Right lobe of liver (tissue), 4 donors: ENCODE measurements at regions not wholly inside any gene's neighbourhood (a gene's known extent, or its start where the extent isn't known, plus 50 kb on each side); places are given as distances from the start of the nearest gene placed in this dataset.

Experiments used
- CTCF ChIP-seq, 4 donors: fragments of 200-600 bp in 3 of 4; fragments of 450-650 bp in 1 of 4; IDR thresholded peaks; one replicate each; pipeline versions ENCODE4 v1.5.1 to v1.8.0; 2016 to 2022; ENCODE audit warnings: antibody characterized with exemption in 4 of 4, mild to moderate bottlenecking in 2 of 4
- POLR2A ChIP-seq: fragments of 450-650 bp; IDR thresholded peaks from one replicate; pipeline ENCODE4 v1.6.1; 2017; ENCODE audit warnings: antibody characterized with exemption, mild to moderate bottlenecking
- donor health status: DM: no; HTN: no; CAD: no.
- donor health status: DM: no; HTN: no; CAD: no.
- donor health status: DM: no; HTN: yes; CAD: no.

GRCh38 chr7:119254742-119255141 lies 1018.2 kb upstream of the KCND2 start:
- no peak for TF ChIP-seq CTCF (IDR thresholded peaks at IDR 0.05)
- TF ChIP-seq POLR2A = no peak
